Ovary (tissue), 7 donors: ENCODE measurements at regions not wholly inside any gene's neighbourhood (a gene's known extent, or its start where the extent isn't known, plus 50 kb on each side); places are given as distances from the start of the nearest gene placed in this dataset.
"Not testable (repeated sequence)": the region's sequence is repeated elsewhere in the genome, so short reads cannot be mapped to it uniquely, and the experiment has no call there.

ENCODE experiments used
- DNase-seq, 5 donors: peaks; one replicate each; pipeline ENCODE4 v3.0.0-alpha.2; 2019 to 2020
- H3K27ac ChIP-seq, 2 donors: fragments of 200-600 bp; one replicate each; pipeline versions ENCODE4 v1.5.1 to v1.8.0; 2019 to 2022
- H3K27me3 ChIP-seq: fragments of 200-600 bp; one replicate; pipeline ENCODE4 v1.8.0; 2022
- H3K36me3 ChIP-seq: fragments of 200-600 bp; sonication (generic); one replicate; pipeline ENCODE4 v1.5.1; 2019
- H3K4me1 ChIP-seq: one replicate; pipeline ENCODE4 v1.8.1; 2013; ENCODE audit warnings: mild to moderate bottlenecking, moderate library complexity; ENCODE audit not compliant: insufficient read depth
- H3K4me3 ChIP-seq: fragments of 200-600 bp; sonication (generic); one replicate; pipeline ENCODE4 v1.5.1; 2017
- H3K9me3 ChIP-seq, 2 donors: fragments of 200-600 bp in 1 of 2; sonication (generic) in 1 of 2; one replicate each; pipeline versions ENCODE4 v1.5.1 to v1.8.1; 2013 to 2019; ENCODE audit warnings: mild to moderate bottlenecking in 1 of 2, moderate library complexity in 1 of 2
- CTCF ChIP-seq, 3 donors: fragments of 450-650 bp in 2 of 3; fragments of 200-600 bp in 1 of 3; IDR thresholded peaks; one replicate each; pipeline versions ENCODE4 v1.5.1 to v1.8.0; 2016 to 2022; ENCODE audit warnings: antibody characterized with exemption in 3 of 3, mild to moderate bottlenecking in 1 of 3
- EP300 ChIP-seq: sonication (generic); formaldehyde crosslinking; IDR thresholded peaks from one replicate; pipeline ENCODE4 v1.6.1; 2017; ENCODE audit warnings: antibody characterized with exemption
- POLR2A ChIP-seq: fragments of 450-650 bp; IDR thresholded peaks from one replicate; pipeline ENCODE4 v1.6.1; 2017; ENCODE audit warnings: antibody characterized with exemption, mild to moderate bottlenecking, moderate library complexity
- WGBS, 3 donors: extraction: QIAGEN DNeasy Blood & Tissue Kit in 1 of 3; methylation state at CpG; one replicate each; pipeline versions ENCODE4 v1.1.5 to v1.1.7; 2013 to 2017; 5-methylcytosine and 5-hydroxymethylcytosine counted together
- intact Hi-C, 4 donors: fragments of 100-400 bp; cut with DNase I; formaldehyde crosslinking; loops; one replicate each; pipeline versions ENCODE4 v1.11.0 to v1.15.1; 2022 to 2023
- donor health status: DM: no; HTN: no; CAD: no; lungs with moderate emphysema.
- donor health status: DM: no; HTN: no; CAD: no.
- donor health status: Bipolar disorder and iron deficiency.
- donor health status: DM: no; HTN: no; CAD: no.
- donor health status: DM: yes; HTN: yes; CAD: no.

DNA sequence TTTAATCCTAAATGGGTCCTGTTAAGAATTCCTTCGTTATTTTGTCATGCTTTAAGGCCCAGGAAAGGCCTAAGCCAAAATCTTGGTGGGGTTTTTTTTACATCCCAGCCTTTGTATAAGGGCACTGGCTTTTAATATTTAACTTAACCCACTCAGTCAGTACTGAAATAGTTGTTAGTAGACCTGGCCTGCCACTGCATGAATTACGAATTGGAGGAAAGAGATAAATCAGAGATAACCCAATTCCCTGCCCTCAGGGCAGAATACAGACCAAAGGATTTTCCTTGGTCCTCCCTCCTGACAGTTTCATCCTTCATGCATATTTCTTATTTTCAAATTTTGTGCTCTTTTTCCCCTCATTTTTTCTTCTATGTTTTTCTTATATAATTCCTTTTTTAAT, 193.0 kb downstream of the FASLG start:
- TF ChIP-seq CTCF (IDR thresholded peaks at IDR 0.05): no peak
- TF ChIP-seq EP300: no peak
- no peak for TF ChIP-seq POLR2A

DNA sequence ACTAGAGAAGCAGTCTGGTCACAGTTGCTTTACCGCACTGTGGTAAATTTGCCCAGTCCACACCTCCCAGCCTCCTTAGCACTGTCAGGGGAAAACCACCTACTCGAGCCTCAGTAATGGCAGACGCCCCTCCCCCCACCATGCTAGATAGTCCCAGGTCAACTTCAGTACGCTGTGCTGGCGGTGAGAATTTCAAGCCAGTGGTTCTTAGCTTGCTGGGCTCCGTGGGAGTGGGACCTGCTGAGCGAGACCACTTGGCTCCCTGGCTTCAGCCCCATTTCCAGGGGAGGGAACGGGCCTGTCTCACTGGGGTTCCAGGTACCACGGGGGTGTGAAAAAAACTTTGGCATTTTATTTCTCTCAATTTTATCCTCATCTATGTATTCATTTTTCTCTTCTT, 194.8 kb downstream of the TNFSF18 start:
- WGBS, 3 donors: 72 to 76% (median 73%) methylated on average over 9 of the region's 9 CpGs
- DNase-seq, H3K9me3 ChIP-seq, H3K4me1 ChIP-seq, H3K4me3 ChIP-seq, H3K27ac ChIP-seq, H3K27me3 ChIP-seq, H3K36me3 ChIP-seq, intact Hi-C loops: not testable (repeated sequence)

More for the DNA sequence above, 193.0 kb downstream of the FASLG start:
- no peak for DNase-seq
- WGBS, 3 donors: 61 to 64% (median 62%) methylated on average over 2 of the region's 2 CpGs
- H3K9me3 ChIP-seq: no peaks in the 10 kb centered on the region
- no peak overlapping the region for H3K27ac ChIP-seq
- H3K4me3 ChIP-seq: no peak overlapping the region
- H3K36me3 ChIP-seq: no peaks in the 10 kb centered on the region
- H3K27me3 ChIP-seq: no peaks in the 10 kb centered on the region
- intact Hi-C loops: no loop called here
- H3K4me1 ChIP-seq: no peaks in the 10 kb centered on the region

GRCh38 chr1:172863031-172863430, 187.7 kb downstream of the TNFSF18 start:
- no peak for DNase-seq
- H3K27ac ChIP-seq: no peak overlapping the region
- 94 to 99% (median 95%) methylated on average over 2 of the region's 2 CpGs for WGBS, 3 donors
- TF ChIP-seq CTCF (IDR thresholded peaks at IDR 0.05) (no peak), EP300 (no peak), POLR2A (no peak)
- no peaks in the 10 kb centered on the region for H3K27me3 ChIP-seq
- no peak overlapping the region for H3K4me3 ChIP-seq
- no peaks in the 10 kb centered on the region for H3K4me1 ChIP-seq
- no peaks in the 10 kb centered on the region for H3K9me3 ChIP-seq
- intact Hi-C loops: no loop called here
- no peaks in the 10 kb centered on the region for H3K36me3 ChIP-seq

GRCh38 chr1:172867216-172867818, 183.4 kb downstream of the TNFSF18 start:
- no peaks in the 10 kb centered on the region for H3K27me3 ChIP-seq
- intact Hi-C loops: no loop called here
- H3K36me3 ChIP-seq: no peaks in the 10 kb centered on the region
- no peak overlapping the region for H3K4me3 ChIP-seq
- no peaks in the 10 kb centered on the region for H3K9me3 ChIP-seq
- TF ChIP-seq POLR2A: no peak
- TF ChIP-seq EP300: no peak
- no peak for TF ChIP-seq CTCF (IDR thresholded peaks at IDR 0.05)
- no peak overlapping the region for H3K27ac ChIP-seq
- DNase-seq: no peak
- H3K4me1 ChIP-seq: no peaks in the 10 kb centered on the region
- WGBS, 3 donors: 89 to 95% (median 95%) methylated on average over 2 of the region's 2 CpGs

DNA sequence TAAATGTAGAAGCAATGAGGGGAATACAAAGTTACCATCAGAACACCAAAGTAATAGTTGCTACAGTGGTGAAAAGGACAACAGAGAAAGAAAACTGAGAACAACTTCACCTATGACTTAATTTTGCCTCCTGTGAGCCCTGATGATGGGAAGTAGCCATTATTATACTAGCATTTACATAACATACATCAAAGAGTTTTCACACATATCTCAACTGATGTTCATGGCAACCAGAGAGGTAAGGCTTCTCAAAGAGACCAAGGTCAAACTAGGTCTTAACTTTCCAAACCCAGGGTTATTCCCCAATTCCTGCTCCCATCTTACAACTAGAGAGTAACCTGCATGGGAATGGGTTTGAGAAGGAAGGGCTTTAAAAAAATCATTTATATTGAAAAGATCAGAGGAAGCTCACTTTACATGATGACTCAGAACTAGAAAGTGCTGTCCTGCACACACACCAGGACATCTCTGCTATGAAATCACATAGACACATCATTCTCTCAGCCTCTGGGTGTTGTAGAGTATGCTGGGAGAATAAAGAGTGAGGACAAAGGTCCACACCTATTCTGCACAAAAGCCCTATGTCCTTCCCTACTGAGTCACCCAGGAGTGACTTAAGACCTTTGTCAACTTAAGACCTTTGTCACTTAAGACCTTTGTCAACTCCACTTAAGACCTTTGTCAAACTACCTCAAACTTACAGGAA, 179.7 kb downstream of the TNFSF18 start:
- Histone ChIP-seq H3K4me1 (no peaks in the 10 kb centered on the region), H3K36me3 (no peaks in the 10 kb centered on the region), H3K9me3 (no peaks in the 10 kb centered on the region), H3K4me3 (no peak overlapping the region), H3K27ac (no peak overlapping the region), H3K27me3 (no peaks in the 10 kb centered on the region)
- intact Hi-C loops: no loop called here
- DNase-seq: no peak
- no peak for TF ChIP-seq CTCF (IDR thresholded peaks at IDR 0.05)
- TF ChIP-seq POLR2A: no peak
- TF ChIP-seq EP300: no peak
